ENCODE measurements at regions not wholly inside any gene's neighbourhood (a gene's known extent, or its start where the extent isn't known, plus 50 kb on each side); places are given as distances from the start of the nearest gene placed in this dataset.

DNA sequence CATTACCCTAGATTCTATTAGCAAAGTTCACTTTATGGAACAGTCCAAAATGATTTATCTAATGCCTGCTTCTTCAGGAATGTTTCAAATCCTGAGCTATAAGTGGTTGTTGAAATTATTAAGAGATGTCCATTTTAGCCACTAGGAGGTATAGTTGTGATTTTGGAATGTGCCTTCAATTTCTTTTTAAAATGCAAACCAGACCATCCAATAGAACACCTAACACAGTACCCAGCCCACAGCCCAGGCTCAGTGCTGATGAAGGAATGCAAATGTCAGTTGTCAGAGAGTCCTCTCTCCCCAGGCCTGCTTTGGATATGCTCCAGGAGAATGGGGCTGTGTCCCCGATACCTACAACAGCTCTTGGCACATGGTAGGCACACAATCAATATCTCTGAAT, 85.8 kb upstream of the E2F8 start:
- no peak for TF ChIP-seq CTCF (IDR thresholded peaks at IDR 0.05; ENCODE audit: control extremely low read depth in 1 of 3, insufficient read depth in 1 of 3, low read depth in 1 of 3, low read length in 3 of 3)
- TF ChIP-seq ATF3 (IDR thresholded peaks at IDR 0.05; ENCODE audit: insufficient read depth, low read depth, low read length): no peak
- no peak for TF ChIP-seq BRCA1 (IDR thresholded peaks at IDR 0.05; ENCODE audit: low read depth, low read length)
- TF ChIP-seq ZNF274 (IDR thresholded peaks at IDR 0.05; ENCODE audit: borderline replicate concordance, extremely low read depth, low read length): no peak
- TF ChIP-seq TAF1 (IDR thresholded peaks at IDR 0.05; ENCODE audit: low read depth, low read length): no peak
- no peak for TF ChIP-seq SIN3A (conservative IDR thresholded peaks at IDR 0.05 in 1 of 2, IDR thresholded peaks at IDR 0.05 in 1 of 2; ENCODE audit: low read depth in 1 of 2, low read length in 2 of 2)
- TF ChIP-seq EP300 (IDR thresholded peaks at IDR 0.05; ENCODE audit: borderline replicate concordance in 1 of 2, low read depth in 2 of 2, low read length in 2 of 2): no peak
